IMR-90 (cell line): ENCODE measurements at regions not wholly inside any gene's neighbourhood (a gene's known extent, or its start where the extent isn't known, plus 50 kb on each side); places are given as distances from the start of the nearest gene placed in this dataset.

Source experiments
- CEBPB ChIP-seq: IDR thresholded peaks from 2 replicates; pipeline ENCODE4 v1.6.1; 2012; ENCODE audit warnings: low read depth, low read length, improper control_type of control experiment
- FOS ChIP-seq: fragments of 150-350 bp; IDR thresholded peaks from 2 replicates; pipeline ENCODE4 v1.6.1; 2016; ENCODE audit warnings: low read depth, low read length
- MAZ ChIP-seq: IDR thresholded peaks from 2 replicates; pipeline ENCODE4 v1.6.1; 2012; ENCODE audit warnings: low read depth, mild to moderate bottlenecking, low read length, improper control_type of control experiment, moderate library complexity, borderline replicate concordance
- POLR2A ChIP-seq: IDR thresholded peaks from 2 replicates; pipeline ENCODE4 v1.6.1; 2012; ENCODE audit warnings: mild to moderate bottlenecking, low read depth, low read length
- RCOR1 ChIP-seq: IDR thresholded peaks from 2 replicates; pipeline ENCODE4 v1.6.1; 2012; ENCODE audit warnings: mild to moderate bottlenecking, low read length, improper control_type of control experiment; ENCODE audit not compliant: insufficient replicate concordance
- RFX5 ChIP-seq: IDR thresholded peaks from 2 replicates; pipeline ENCODE4 v1.8.0; 2012; ENCODE audit warnings: low read depth, mild to moderate bottlenecking, low read length, moderate library complexity
- SMC3 ChIP-seq: fragments of 150-350 bp; IDR thresholded peaks from 2 replicates; pipeline ENCODE4 v1.6.1; 2016; ENCODE audit warnings: low read depth, mild to moderate bottlenecking, antibody characterized with exemption, low read length, moderate library complexity
- TF ChIP-seq, protein P1 (sequence below): conservative IDR thresholded peaks from 2 replicates; pipeline ENCODE4 v1.5.1; 2012; ENCODE audit warnings: mild to moderate bottlenecking, low read depth, low read length, improper control_type of control experiment
- TF ChIP-seq, protein P2 (sequence below): fragments of 150-350 bp; IDR thresholded peaks from 2 replicates; pipeline ENCODE4 v1.6.1; 2017; ENCODE audit warnings: mild to moderate bottlenecking, antibody characterized with exemption, low read length, low read depth

DNA sequence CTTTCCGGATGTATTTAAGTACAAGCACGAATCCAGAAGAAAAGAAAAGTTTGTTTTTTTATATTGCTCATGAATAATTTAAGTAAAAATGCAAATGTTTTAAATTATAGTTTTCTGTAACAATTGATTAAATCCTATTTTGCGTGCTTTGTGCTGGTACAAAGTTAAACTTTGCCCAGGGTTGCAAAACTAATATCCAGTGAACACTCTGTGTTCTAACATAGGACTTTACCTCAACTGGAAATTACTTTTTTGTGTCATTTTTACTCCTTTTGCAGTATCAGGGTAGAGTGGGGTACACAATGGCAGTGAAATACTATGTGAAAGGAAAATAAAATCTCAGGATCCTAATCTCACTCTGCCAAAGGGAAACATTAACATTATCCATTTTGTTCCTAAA is 801.4 kb upstream of the MBL2 start:
- TF ChIP-seq RFX5 (no peak), POLR2A (no peak), SMC3 (no peak), RCOR1 (no peak), FOS (no peak), CEBPB (no peak), MAZ (no peak)
- TF ChIP-seq, protein P1, sequence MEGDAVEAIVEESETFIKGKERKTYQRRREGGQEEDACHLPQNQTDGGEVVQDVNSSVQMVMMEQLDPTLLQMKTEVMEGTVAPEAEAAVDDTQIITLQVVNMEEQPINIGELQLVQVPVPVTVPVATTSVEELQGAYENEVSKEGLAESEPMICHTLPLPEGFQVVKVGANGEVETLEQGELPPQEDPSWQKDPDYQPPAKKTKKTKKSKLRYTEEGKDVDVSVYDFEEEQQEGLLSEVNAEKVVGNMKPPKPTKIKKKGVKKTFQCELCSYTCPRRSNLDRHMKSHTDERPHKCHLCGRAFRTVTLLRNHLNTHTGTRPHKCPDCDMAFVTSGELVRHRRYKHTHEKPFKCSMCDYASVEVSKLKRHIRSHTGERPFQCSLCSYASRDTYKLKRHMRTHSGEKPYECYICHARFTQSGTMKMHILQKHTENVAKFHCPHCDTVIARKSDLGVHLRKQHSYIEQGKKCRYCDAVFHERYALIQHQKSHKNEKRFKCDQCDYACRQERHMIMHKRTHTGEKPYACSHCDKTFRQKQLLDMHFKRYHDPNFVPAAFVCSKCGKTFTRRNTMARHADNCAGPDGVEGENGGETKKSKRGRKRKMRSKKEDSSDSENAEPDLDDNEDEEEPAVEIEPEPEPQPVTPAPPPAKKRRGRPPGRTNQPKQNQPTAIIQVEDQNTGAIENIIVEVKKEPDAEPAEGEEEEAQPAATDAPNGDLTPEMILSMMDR, result no peak
- TF ChIP-seq, protein P2, sequence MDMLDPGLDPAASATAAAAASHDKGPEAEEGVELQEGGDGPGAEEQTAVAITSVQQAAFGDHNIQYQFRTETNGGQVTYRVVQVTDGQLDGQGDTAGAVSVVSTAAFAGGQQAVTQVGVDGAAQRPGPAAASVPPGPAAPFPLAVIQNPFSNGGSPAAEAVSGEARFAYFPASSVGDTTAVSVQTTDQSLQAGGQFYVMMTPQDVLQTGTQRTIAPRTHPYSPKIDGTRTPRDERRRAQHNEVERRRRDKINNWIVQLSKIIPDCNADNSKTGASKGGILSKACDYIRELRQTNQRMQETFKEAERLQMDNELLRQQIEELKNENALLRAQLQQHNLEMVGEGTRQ, result no peak
